ENCODE measurements at regions not wholly inside any gene's neighbourhood (a gene's known extent, or its start where the extent isn't known, plus 50 kb on each side); places are given as distances from the start of the nearest gene placed in this dataset.

GRCh38 chr2:191565120-191565519 lies 112.8 kb upstream of the NABP1 start:
- TF ChIP-seq, protein P1, sequence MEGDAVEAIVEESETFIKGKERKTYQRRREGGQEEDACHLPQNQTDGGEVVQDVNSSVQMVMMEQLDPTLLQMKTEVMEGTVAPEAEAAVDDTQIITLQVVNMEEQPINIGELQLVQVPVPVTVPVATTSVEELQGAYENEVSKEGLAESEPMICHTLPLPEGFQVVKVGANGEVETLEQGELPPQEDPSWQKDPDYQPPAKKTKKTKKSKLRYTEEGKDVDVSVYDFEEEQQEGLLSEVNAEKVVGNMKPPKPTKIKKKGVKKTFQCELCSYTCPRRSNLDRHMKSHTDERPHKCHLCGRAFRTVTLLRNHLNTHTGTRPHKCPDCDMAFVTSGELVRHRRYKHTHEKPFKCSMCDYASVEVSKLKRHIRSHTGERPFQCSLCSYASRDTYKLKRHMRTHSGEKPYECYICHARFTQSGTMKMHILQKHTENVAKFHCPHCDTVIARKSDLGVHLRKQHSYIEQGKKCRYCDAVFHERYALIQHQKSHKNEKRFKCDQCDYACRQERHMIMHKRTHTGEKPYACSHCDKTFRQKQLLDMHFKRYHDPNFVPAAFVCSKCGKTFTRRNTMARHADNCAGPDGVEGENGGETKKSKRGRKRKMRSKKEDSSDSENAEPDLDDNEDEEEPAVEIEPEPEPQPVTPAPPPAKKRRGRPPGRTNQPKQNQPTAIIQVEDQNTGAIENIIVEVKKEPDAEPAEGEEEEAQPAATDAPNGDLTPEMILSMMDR (conservative IDR thresholded peaks at IDR 0.05; ENCODE audit: low read depth, low read length) = no peak
- TF ChIP-seq EZH2 (IDR thresholded peaks at IDR 0.05; ENCODE audit: low read length, unreplicated experiment) = no peak
- no peak for TF ChIP-seq EZH2phosphoT487 (IDR thresholded peaks at IDR 0.05; ENCODE audit: borderline replicate concordance, low read length)
